Endothelial cell of umbilical vein (primary cell): ENCODE measurements at regions not wholly inside any gene's neighbourhood (a gene's known extent, or its start where the extent isn't known, plus 50 kb on each side); places are given as distances from the start of the nearest gene placed in this dataset.

Experiments used
- BruUV-seq: library from RNA; stranded (reverse); fragments of 400-500 nt; replicated peaks from 2 replicates; lab custom pipeline; 2021; lab: Mats Ljungman, UMichigan
- CTCF ChIA-PET: fragments of 300-600, 350-600 bp; sonication (Branson Sonifier 250); formaldehyde crosslinking; loops from one replicate; lab custom pipeline; 2021; ENCODE audit warnings: antibody characterized with exemption, inconsistent platforms; lab: Charles Lee
- POLR2A ChIA-PET: fragments of 300-600, 350-600 bp; sonication (Branson Sonifier 250); formaldehyde crosslinking; loops from one replicate; lab custom pipeline; 2021; ENCODE audit warnings: antibody characterized with exemption, inconsistent platforms; lab: Charles Lee
- DNase-seq: peaks from one replicate; pipeline ENCODE4 v3.0.0-alpha.2; 2011; ENCODE audit warnings: low read depth, low spot score
- FAIRE-seq: peaks from 2 replicates; lab custom pipeline; 2011; peaks lifted over from hg19 to GRCh38; lab: Jason Lieb, UNC
- H2AFZ ChIP-seq: 2 replicates; pipeline ENCODE4 v1.6.0; 2012; ENCODE audit warnings: low read depth, low read length, control low read depth, inconsistent platforms
- H3K27ac ChIP-seq: 2 replicates; pipeline ENCODE4 v1.5.1; 2011; ENCODE audit warnings: low read depth, mild to moderate bottlenecking, control low read depth, low read length, moderate library complexity; ENCODE audit not compliant: insufficient read depth
- H3K27me3 ChIP-seq, 2 experiments: 2 replicates each; pipeline versions ENCODE4 v1.6.0 to v1.6.1; 2011; ENCODE audit warnings: low read length in 2 of 2, mixed read lengths in 1 of 2; ENCODE audit not compliant: control insufficient read depth in 2 of 2, insufficient read depth in 2 of 2
- H3K36me3 ChIP-seq, 2 experiments: 2 replicates in 1 of 2; 3 replicates in 1 of 2; pipeline ENCODE4 v1.5.1; 2011; ENCODE audit warnings: low read length in 2 of 2, mild to moderate bottlenecking in 1 of 2, moderate library complexity in 1 of 2; ENCODE audit not compliant: control insufficient read depth in 2 of 2, insufficient read depth in 2 of 2; ENCODE audit errors: extremely low read depth in 1 of 2
- H3K4me1 ChIP-seq: 3 replicates; pipeline ENCODE4 v1.5.1; 2011; ENCODE audit warnings: mild to moderate bottlenecking, low read length; ENCODE audit not compliant: control insufficient read depth, insufficient read depth; ENCODE audit errors: extremely low read depth
- H3K4me2 ChIP-seq: 2 replicates; pipeline ENCODE4 v1.6.1; 2011; ENCODE audit warnings: low read length, control low read depth, mixed read lengths; ENCODE audit not compliant: insufficient read depth
- H3K4me3 ChIP-seq, 3 experiments: fragments of 200-600 bp in 1 of 3; sonication (generic), shearing (Covaris generic) in 1 of 3; replicated peaks in 1 of 3; 2 replicates each; pipeline ENCODE4 v1.5.1; 2011 to 2016; ENCODE audit warnings: control low read depth in 3 of 3, low read length in 3 of 3, mild to moderate bottlenecking in 2 of 3, inconsistent platforms in 1 of 3, low read depth in 1 of 3, moderate library complexity in 1 of 3; ENCODE audit not compliant: insufficient read depth in 1 of 3
- H3K79me2 ChIP-seq: 2 replicates; pipeline ENCODE4 v1.6.0; 2012; ENCODE audit warnings: low read length, inconsistent platforms; ENCODE audit not compliant: control insufficient read depth, insufficient read depth
- H3K9ac ChIP-seq: replicated peaks from 2 replicates; pipeline ENCODE3; 2011; ENCODE audit warnings: low read length, control low read depth; ENCODE audit not compliant: insufficient read depth; ENCODE audit errors: extremely low read depth
- H3K9me1 ChIP-seq: replicated peaks from 3 replicates; pipeline ENCODE4 v1.6.0; 2011; ENCODE audit warnings: mild to moderate bottlenecking, low read length; ENCODE audit not compliant: control insufficient read depth, insufficient read depth; ENCODE audit errors: extremely low read depth
- H3K9me3 ChIP-seq: replicated peaks from 2 replicates; pipeline ENCODE4 v1.5.1; 2012; ENCODE audit warnings: low read length, inconsistent platforms; ENCODE audit not compliant: control insufficient read depth, insufficient read depth
- H4K20me1 ChIP-seq: replicated peaks from 2 replicates; pipeline ENCODE3; 2011; ENCODE audit warnings: mild to moderate bottlenecking, low read length; ENCODE audit not compliant: control insufficient read depth, insufficient read depth; ENCODE audit errors: extremely low read depth
- CTCF ChIP-seq, 2 donors: IDR thresholded peaks; 1 replicate in 1 of 2; 2 replicates in 1 of 2; pipeline ENCODE4 v1.5.1; 2011; ENCODE audit warnings: low read length in 2 of 2, mild to moderate bottlenecking in 2 of 2, moderate library complexity in 2 of 2, control low read depth in 1 of 2, inconsistent platforms in 1 of 2, low read depth in 1 of 2; ENCODE audit not compliant: insufficient read depth in 1 of 2; ENCODE audit errors: extremely low read depth in 1 of 2
- EZH2 ChIP-seq: IDR thresholded peaks from 2 replicates; pipeline ENCODE4 v1.6.1; 2012; ENCODE audit warnings: borderline replicate concordance, low read depth, mild to moderate bottlenecking, moderate library complexity, low read length, inconsistent platforms; ENCODE audit not compliant: severe bottlenecking
- FOS ChIP-seq: IDR thresholded peaks from 2 replicates; pipeline ENCODE4 v1.6.1; 2011; ENCODE audit warnings: mild to moderate bottlenecking, low read length, moderate library complexity, borderline replicate concordance; ENCODE audit not compliant: insufficient read depth
- GATA2 ChIP-seq: IDR thresholded peaks from 2 replicates; pipeline ENCODE4 v1.7.0; 2011; ENCODE audit warnings: low read depth, mild to moderate bottlenecking, moderate library complexity, mixed read lengths, low read length; ENCODE audit not compliant: insufficient read length, insufficient read depth
- JUN ChIP-seq: IDR thresholded peaks from 2 replicates; pipeline ENCODE4 v1.6.1; 2011; ENCODE audit warnings: borderline replicate concordance, low read depth; ENCODE audit not compliant: insufficient read length, insufficient read depth
- MYC ChIP-seq: IDR thresholded peaks from one replicate; pipeline ENCODE4 v1.6.1; 2011; ENCODE audit warnings: mild to moderate bottlenecking, low read depth, low read length
- POLR2A ChIP-seq: IDR thresholded peaks from 2 replicates; pipeline ENCODE4 v1.6.1; 2012; ENCODE audit warnings: low read depth, mild to moderate bottlenecking, control low read depth, low read length
- POLR2AphosphoS5 ChIP-seq: IDR thresholded peaks from 2 replicates; pipeline ENCODE4 v1.6.1; 2012; ENCODE audit warnings: low read depth, mild to moderate bottlenecking, control low read depth, low read length, moderate library complexity; ENCODE audit not compliant: insufficient read depth
- dilution Hi-C: fragments of 300-500 bp; cut with MboI; formaldehyde crosslinking; loops from one replicate; pipeline ENCODE4 v1.15.0; 2019; ENCODE audit warnings: low sequenced_read_pairs; ENCODE audit not compliant: extremely low pct_ligation_motif_present
- intact Hi-C: fragments of 100-400 bp; cut with micrococcal nuclease; formaldehyde crosslinking; loops from one replicate; pipeline ENCODE4 v1.10.0; 2022
- TF ChIP-seq, protein P1 (sequence below): IDR thresholded peaks from 2 replicates; pipeline ENCODE4 v1.6.1; 2011; ENCODE audit not compliant: insufficient read depth, insufficient read length

- Histone ChIP-seq H3K4me1 (no peaks in the 10 kb centered on the region), H3K36me3 (no peaks in the 10 kb centered on the region), H3K9ac (no peak overlapping the region), H3K4me2 (no peak overlapping the region), H3K27me3 (no peaks in the 10 kb centered on the region), H3K9me1 (no peaks in the 10 kb centered on the region), H3K27ac (no peak overlapping the region), H3K4me3 (no peak overlapping the region), H4K20me1 (no peaks in the 10 kb centered on the region), H3K9me3 (no peaks in the 10 kb centered on the region), H2AFZ (no peak overlapping the region), H3K79me2 (no peaks in the 10 kb centered on the region)
- dilution Hi-C loops = no loop called here
- DNase-seq = no peak
- CTCF ChIA-PET = no interaction called here
- BruUV-seq = no TSS peak
- no peak for TF ChIP-seq POLR2A
- TF ChIP-seq GATA2 = no peak
- no peak for TF ChIP-seq FOS
- TF ChIP-seq, protein P1, sequence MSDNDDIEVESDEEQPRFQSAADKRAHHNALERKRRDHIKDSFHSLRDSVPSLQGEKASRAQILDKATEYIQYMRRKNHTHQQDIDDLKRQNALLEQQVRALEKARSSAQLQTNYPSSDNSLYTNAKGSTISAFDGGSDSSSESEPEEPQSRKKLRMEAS = no peak
- no peak for TF ChIP-seq MYC
- no peak for TF ChIP-seq POLR2AphosphoS5
- TF ChIP-seq EZH2 = no peak
- no peak for TF ChIP-seq JUN
- TF ChIP-seq CTCF (IDR thresholded peaks at IDR 0.05; ENCODE audit: extremely low read depth in 1 of 2, insufficient read depth in 1 of 2, low read depth in 1 of 2, low read length in 2 of 2) = no peak
- intact Hi-C loops = no loop called here
- POLR2A ChIA-PET = no interaction called here
- no peak for FAIRE-seq
These were observed 151.0 kb upstream of the L3MBTL4 start for GRCh38 chr18:6565815-6566081.
